Upper lobe of right lung (tissue), 1 donor: ENCODE measurements at regions not wholly inside any gene's neighbourhood (a gene's known extent, or its start where the extent isn't known, plus 50 kb on each side); places are given as distances from the start of the nearest gene placed in this dataset.
"Not testable (repeated sequence)": the region's sequence is repeated elsewhere in the genome, so short reads cannot be mapped to it uniquely, and the experiment has no call there.

Experiments used
- ATAC-seq: fragments of 200-7000 bp; cut with Tn5 transposase; one replicate; pipeline ENCODE4 v1.9.1; 2020; ENCODE audit warnings: mild to moderate bottlenecking, moderate library complexity
- DNase-seq: peaks from one replicate; pipeline ENCODE4 v3.0.0-alpha.2; 2020
- H3K27ac ChIP-seq: fragments of 200-600 bp; one replicate; pipeline ENCODE4 v1.8.0; 2022
- H3K27me3 ChIP-seq: fragments of 200-600 bp; one replicate; pipeline ENCODE4 v1.8.0; 2022; ENCODE audit warnings: mild to moderate bottlenecking
- H3K36me3 ChIP-seq: fragments of 200-600 bp; one replicate; pipeline ENCODE4 v1.8.0; 2022
- H3K4me1 ChIP-seq: fragments of 200-600 bp; one replicate; pipeline ENCODE4 v1.8.0; 2022
- H3K4me3 ChIP-seq: fragments of 200-600 bp; one replicate; pipeline ENCODE4 v1.8.0; 2022; ENCODE audit warnings: mild to moderate bottlenecking
- H3K9me3 ChIP-seq: fragments of 200-600 bp; one replicate; pipeline ENCODE4 v1.8.0; 2022
- intact Hi-C: fragments of 100-400 bp; cut with DNase I; formaldehyde crosslinking; loops from one replicate; pipeline ENCODE4 v1.11.0; 2022
- TF ChIP-seq, protein P1 (sequence below): fragments of 200-600 bp; IDR thresholded peaks from one replicate; pipeline ENCODE4 v1.8.0; 2022; ENCODE audit warnings: antibody characterized with exemption
- donor health status: DM: no; HTN: yes; CAD: no; lungs with severe emphysema.

DNA sequence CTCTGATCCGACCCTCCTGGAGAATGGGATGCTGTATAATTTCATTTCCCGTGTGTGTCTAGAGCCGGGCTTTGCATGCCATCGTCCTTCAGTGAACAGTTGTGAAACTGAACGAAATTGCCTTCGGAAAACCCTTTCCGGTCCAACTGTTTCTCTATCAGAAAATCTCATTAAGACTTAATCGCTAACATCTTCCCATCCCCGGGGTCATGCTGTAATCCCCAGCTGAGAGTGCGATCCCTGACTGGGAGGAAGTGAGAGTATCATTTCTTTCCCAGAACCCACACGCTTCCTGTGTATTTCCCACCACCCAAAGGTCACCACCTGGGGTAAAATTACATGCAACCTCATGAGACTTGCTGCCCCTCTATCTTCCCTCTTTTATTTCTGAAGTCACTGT, 75.6 kb upstream of the RBFOX1 start:
- TF ChIP-seq, protein P1, sequence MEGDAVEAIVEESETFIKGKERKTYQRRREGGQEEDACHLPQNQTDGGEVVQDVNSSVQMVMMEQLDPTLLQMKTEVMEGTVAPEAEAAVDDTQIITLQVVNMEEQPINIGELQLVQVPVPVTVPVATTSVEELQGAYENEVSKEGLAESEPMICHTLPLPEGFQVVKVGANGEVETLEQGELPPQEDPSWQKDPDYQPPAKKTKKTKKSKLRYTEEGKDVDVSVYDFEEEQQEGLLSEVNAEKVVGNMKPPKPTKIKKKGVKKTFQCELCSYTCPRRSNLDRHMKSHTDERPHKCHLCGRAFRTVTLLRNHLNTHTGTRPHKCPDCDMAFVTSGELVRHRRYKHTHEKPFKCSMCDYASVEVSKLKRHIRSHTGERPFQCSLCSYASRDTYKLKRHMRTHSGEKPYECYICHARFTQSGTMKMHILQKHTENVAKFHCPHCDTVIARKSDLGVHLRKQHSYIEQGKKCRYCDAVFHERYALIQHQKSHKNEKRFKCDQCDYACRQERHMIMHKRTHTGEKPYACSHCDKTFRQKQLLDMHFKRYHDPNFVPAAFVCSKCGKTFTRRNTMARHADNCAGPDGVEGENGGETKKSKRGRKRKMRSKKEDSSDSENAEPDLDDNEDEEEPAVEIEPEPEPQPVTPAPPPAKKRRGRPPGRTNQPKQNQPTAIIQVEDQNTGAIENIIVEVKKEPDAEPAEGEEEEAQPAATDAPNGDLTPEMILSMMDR = no peak
- no peaks in the 10 kb centered on the region for H3K36me3 ChIP-seq
- intact Hi-C loops = no loop called here
- DNase-seq = no peak
- H3K4me1 ChIP-seq = no peaks in the 10 kb centered on the region
- peaks cover 3% of the 10 kb centered on the region for H3K9me3 ChIP-seq
- no peak overlapping the region for H3K4me3 ChIP-seq
- H3K27ac ChIP-seq = no peak overlapping the region
- ATAC-seq = no peak
- H3K27me3 ChIP-seq = no peaks in the 10 kb centered on the region

DNA sequence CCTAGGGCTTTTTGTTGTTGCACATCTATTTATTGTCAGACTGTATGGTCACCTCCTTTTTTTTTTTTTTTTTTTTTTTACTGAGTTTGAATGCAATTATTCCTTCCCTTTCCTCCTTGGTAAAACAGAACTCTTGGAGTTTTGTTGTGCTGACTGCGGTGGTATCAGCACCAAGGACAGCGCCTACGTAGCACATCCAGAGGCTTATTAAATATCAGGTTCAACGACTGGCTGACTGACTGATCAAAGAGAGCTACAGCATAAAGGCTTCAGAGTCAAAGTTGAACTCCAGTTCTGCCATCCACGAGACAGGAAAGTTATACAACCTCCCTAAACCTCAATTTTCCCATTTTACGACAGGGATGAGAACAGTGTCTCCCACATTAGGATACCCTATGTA, 86.1 kb upstream of the RBFOX1 start:
- DNase-seq = no peak
- no peak for ATAC-seq
- intact Hi-C loops = no loop called here
- no peak overlapping the region for H3K4me3 ChIP-seq
- H3K27me3 ChIP-seq = no peaks in the 10 kb centered on the region
- H3K36me3 ChIP-seq = no peaks in the 10 kb centered on the region
- no peak overlapping the region for H3K27ac ChIP-seq
- TF ChIP-seq, protein P1 = no peak
- no peaks in the 10 kb centered on the region for H3K9me3 ChIP-seq
- H3K4me1 ChIP-seq = no peaks in the 10 kb centered on the region

DNA sequence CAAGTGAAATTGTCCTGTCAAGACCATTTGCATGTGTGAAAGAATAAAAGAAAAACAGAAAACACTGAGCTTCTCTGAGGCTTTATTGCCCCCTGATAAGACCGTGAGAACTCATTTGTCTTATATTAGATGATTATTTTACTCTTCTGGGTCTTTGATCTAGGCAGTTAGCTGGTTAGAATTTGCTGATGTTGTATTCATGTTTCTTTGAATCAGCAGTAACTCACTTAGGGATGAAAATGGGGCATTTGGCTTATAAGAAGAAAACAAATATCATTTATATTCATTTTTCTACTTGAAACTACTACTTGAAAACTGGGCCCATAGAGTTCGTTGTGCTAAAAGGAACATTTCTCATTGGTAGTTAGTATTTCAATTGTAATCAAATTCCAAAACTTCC, 93.1 kb upstream of the RBFOX1 start:
- no peak for ATAC-seq
- H3K27me3 ChIP-seq = no peaks in the 10 kb centered on the region
- no peaks in the 10 kb centered on the region for H3K9me3 ChIP-seq
- no peaks in the 10 kb centered on the region for H3K4me1 ChIP-seq
- DNase-seq = no peak
- H3K36me3 ChIP-seq = no peaks in the 10 kb centered on the region
- intact Hi-C loops = no loop called here
- H3K4me3 ChIP-seq = no peak overlapping the region
- H3K27ac ChIP-seq = no peak overlapping the region
- TF ChIP-seq, protein P1 = no peak

DNA sequence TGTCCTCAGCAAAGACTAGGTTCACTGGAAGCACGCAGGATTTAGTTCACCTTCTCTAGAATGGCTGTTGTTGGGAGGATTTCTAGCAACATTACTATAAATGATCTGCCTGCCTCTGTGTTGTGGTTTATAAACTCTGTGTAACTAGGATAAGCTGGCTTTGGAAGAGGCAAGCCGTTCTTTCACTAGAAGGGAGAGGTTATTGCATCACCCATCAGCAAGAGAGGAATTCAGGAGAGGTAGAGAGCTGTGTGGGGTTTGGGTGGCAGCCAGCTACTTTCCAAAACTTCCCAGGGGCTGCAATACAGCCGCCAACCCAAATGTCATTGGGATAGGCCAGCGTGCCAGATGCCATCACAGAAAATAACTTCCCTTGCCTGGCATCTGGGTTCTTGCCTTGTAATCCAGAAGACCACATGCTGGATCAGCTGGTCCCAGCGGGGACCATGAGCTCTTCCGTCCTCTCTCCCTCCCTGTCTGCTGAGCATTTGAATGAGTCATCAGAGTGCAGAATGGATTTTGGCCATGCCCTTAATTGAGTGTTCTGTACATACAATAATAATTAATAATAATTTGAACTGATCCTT, 95.7 kb upstream of the RBFOX1 start:
- intact Hi-C loops = no loop called here
- Histone ChIP-seq H3K4me1 (no peaks in the 10 kb centered on the region), H3K27ac (no peak overlapping the region), H3K9me3 (no peaks in the 10 kb centered on the region), H3K4me3 (no peak overlapping the region), H3K36me3 (no peaks in the 10 kb centered on the region), H3K27me3 (no peaks in the 10 kb centered on the region)
- ATAC-seq (no peak), DNase-seq (no peak)
- TF ChIP-seq, protein P1 = no peak

DNA sequence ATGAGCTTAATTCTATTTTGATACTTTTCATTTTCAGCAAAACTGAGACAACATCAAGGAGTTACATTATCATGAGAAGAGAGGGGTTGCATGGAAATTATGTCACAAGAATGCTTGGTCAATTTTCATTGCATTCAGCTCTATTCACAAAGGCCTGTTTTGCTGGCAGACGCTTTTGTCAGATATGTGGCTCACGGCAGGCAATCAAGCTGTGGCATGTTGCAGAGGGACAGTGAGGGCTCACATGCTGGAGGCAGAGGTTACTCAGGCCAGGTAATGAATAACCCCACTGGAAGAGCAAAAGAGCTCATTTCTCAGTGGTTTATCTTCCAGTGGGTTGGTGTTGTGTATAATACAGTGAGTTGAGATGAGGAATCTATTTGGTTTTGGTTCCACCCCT, 98.7 kb upstream of the RBFOX1 start:
- ATAC-seq (no peak), DNase-seq (no peak)
- no peaks in the 10 kb centered on the region for H3K36me3 ChIP-seq
- intact Hi-C loops = no loop called here
- H3K4me1 ChIP-seq = no peaks in the 10 kb centered on the region
- no peaks in the 10 kb centered on the region for H3K27me3 ChIP-seq
- H3K27ac ChIP-seq = no peak overlapping the region
- TF ChIP-seq, protein P1 = no peak
- no peaks in the 10 kb centered on the region for H3K9me3 ChIP-seq
- H3K4me3 ChIP-seq = no peak overlapping the region

DNA sequence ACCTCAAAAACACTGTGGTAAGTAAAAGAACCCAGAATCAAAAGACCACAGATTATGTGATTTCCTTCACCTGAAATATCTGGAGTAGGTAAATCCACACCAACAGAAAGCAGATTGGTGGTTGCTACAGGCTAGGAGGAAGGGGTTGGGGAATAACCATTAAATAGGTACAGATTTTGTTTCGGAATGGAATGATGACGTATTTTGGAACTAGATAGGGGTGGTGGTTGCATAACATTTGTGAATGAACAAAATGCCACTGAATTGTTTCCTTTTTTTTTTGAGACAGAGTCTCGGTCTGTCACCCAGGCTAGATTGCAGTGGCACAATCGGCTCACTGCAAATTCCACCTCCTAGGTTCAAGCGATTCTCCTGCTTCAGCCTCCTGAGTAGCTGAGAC, 100.9 kb upstream of the RBFOX1 start:
- Histone ChIP-seq H3K27me3 (no peaks in the 10 kb centered on the region), H3K4me1 (no peaks in the 10 kb centered on the region), H3K27ac (no peak overlapping the region), H3K36me3 (no peaks in the 10 kb centered on the region), H3K9me3 (no peaks in the 10 kb centered on the region), H3K4me3 (no peak overlapping the region)
- TF ChIP-seq, protein P1 = no peak
- ATAC-seq (no peak), DNase-seq (no peak)
- intact Hi-C loops = no loop called here

DNA sequence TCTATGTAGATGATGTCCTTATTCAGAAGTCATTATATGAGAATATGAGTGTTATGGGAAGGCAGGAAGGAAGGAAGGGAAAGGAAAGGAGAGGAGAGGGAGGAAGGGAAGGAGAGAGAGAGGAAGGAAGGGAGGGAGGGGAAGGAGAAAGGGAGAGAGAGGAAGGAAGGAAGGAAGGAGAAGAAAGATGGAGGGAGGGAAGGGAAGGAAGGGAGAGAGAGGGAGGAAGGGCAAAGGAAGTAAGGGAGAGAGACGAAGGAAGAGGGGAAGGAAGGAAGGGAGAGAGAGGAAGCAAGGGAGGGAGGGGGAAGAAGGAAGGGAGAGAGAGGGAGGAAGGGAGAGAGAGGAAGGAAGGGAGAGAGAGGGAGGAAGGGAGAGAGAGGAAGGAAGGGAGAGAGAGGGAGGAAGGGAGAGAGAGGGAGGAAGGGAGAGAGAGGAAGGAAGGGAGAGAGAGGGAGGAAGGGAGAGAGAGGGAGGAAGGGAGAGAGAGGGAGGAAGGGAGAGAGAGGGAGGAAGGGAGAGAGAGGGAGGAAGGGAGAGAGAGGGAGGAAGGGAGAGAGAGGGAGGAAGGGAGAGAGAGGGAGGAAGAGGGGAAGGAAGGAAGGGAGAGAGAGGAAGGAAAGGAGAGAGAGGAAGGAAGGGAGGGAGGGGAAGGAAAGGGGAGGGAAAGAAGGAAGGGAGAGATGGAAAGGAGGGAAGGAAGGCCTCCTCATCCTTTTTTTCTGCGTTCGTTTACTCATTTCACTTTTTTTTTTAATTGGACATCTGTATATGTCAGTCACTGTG, 103.0 kb upstream of the RBFOX1 start:
- H3K4me1 ChIP-seq, H3K9me3 ChIP-seq, intact Hi-C loops, ATAC-seq, H3K27me3 ChIP-seq, H3K27ac ChIP-seq, H3K4me3 ChIP-seq, DNase-seq, H3K36me3 ChIP-seq: not testable (repeated sequence)
